ENCODE measurements at regions not wholly inside any gene's neighbourhood (a gene's known extent, or its start where the extent isn't known, plus 50 kb on each side); places are given as distances from the start of the nearest gene placed in this dataset.

DNA sequence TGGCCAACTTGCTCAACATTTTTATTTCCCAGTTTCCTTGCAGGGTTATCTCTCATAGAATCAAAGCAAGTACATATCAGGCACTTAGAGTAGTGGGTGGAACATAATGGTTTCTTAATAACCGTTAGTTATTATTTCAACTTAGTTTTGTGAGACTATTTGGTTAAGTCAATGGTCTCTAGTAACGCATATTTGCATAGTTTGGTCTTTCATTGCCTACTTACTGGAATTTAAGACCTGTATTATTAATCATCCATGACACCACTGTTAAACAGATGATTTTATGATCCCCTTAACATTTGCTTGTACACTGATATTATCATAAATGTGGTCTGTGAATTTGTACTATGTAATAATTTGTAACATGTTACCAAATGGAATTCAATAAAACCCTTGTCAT, 70.9 kb upstream of the SMIM31 start:
- TF ChIP-seq, protein P1, sequence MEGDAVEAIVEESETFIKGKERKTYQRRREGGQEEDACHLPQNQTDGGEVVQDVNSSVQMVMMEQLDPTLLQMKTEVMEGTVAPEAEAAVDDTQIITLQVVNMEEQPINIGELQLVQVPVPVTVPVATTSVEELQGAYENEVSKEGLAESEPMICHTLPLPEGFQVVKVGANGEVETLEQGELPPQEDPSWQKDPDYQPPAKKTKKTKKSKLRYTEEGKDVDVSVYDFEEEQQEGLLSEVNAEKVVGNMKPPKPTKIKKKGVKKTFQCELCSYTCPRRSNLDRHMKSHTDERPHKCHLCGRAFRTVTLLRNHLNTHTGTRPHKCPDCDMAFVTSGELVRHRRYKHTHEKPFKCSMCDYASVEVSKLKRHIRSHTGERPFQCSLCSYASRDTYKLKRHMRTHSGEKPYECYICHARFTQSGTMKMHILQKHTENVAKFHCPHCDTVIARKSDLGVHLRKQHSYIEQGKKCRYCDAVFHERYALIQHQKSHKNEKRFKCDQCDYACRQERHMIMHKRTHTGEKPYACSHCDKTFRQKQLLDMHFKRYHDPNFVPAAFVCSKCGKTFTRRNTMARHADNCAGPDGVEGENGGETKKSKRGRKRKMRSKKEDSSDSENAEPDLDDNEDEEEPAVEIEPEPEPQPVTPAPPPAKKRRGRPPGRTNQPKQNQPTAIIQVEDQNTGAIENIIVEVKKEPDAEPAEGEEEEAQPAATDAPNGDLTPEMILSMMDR (IDR thresholded peaks at IDR 0.05): no peak
- TF ChIP-seq POLR2A (IDR thresholded peaks at IDR 0.05) (no peak), EP300 (IDR thresholded peaks at IDR 0.05) (no peak), POLR2AphosphoS5 (IDR thresholded peaks at IDR 0.05) (no peak)

Data from suprapubic skin (tissue), 4 donors.